ENCODE measurements at regions not wholly inside any gene's neighbourhood (a gene's known extent, or its start where the extent isn't known, plus 50 kb on each side); places are given as distances from the start of the nearest gene placed in this dataset.
"Not testable (repeated sequence)": the region's sequence is repeated elsewhere in the genome, so short reads cannot be mapped to it uniquely, and the experiment has no call there.

- DNase-seq = no peak
Measured at GRCh38 chr7:121620953-121621606, 225.0 kb upstream of the FAM3C start.

GRCh38 chr7:121620206-121620605 is 224.1 kb upstream of the FAM3C start:
- DNase-seq = no peak

GRCh38 chr7:121618182-121618581 is 222.1 kb upstream of the FAM3C start:
- DNase-seq = no peak

GRCh38 chr7:121610243-121610642 is 214.1 kb upstream of the FAM3C start:
- DNase-seq = no peak

GRCh38 chr7:121609208-121609607 is 213.1 kb upstream of the FAM3C start:
- no peak for DNase-seq

GRCh38 chr7:121608785-121609184 is 212.7 kb upstream of the FAM3C start:
- no peak for DNase-seq

- DNase-seq = not testable (repeated sequence)
Measured at GRCh38 chr7:121608183-121608582, 212.1 kb upstream of the FAM3C start.

- no peak for DNase-seq
Measured at GRCh38 chr7:121605317-121605680, 209.2 kb upstream of the FAM3C start.

- no peak for DNase-seq
Measured at GRCh38 chr7:121604627-121605316, 208.7 kb upstream of the FAM3C start.

- no peak for DNase-seq
Measured at GRCh38 chr7:121603886-121604285, 207.8 kb upstream of the FAM3C start.

GRCh38 chr7:121599887-121600286 is 203.8 kb upstream of the FAM3C start:
- no peak for DNase-seq

- no peak for DNase-seq
Measured at GRCh38 chr7:121595758-121596696, 199.9 kb upstream of the FAM3C start.

GRCh38 chr7:121591926-121592325 is 195.8 kb upstream of the FAM3C start:
- no peak for DNase-seq

- no peak for DNase-seq
Measured at GRCh38 chr7:121587435-121587834, 191.3 kb upstream of the FAM3C start.

GRCh38 chr7:121582258-121582657 is 186.2 kb upstream of the FAM3C start:
- no peak for DNase-seq

GRCh38 chr7:121579639-121580038 is 183.5 kb upstream of the FAM3C start:
- no peak for DNase-seq

GRCh38 chr7:121578669-121579068 is 182.6 kb upstream of the FAM3C start:
- DNase-seq = no peak

GRCh38 chr7:121576148-121576917 is 180.2 kb upstream of the FAM3C start:
- no peak for DNase-seq

GRCh38 chr7:121575194-121575765 is 179.2 kb upstream of the FAM3C start:
- no peak for DNase-seq

- DNase-seq = no peak
Measured at GRCh38 chr7:121574109-121574508, 178.0 kb upstream of the FAM3C start.

- DNase-seq = no peak
Measured at GRCh38 chr7:121572615-121573014, 176.5 kb upstream of the FAM3C start.

GRCh38 chr7:121570365-121570764 is 174.3 kb upstream of the FAM3C start:
- DNase-seq = no peak

Measured in occipital lobe (tissue), 1 donor.